ENCODE measurements at regions not wholly inside any gene's neighbourhood (a gene's known extent, or its start where the extent isn't known, plus 50 kb on each side); places are given as distances from the start of the nearest gene placed in this dataset.

- no peak for TF ChIP-seq MTA2 (IDR thresholded peaks at IDR 0.05; ENCODE audit: low read depth)
- no peak for TF ChIP-seq KAT2A (conservative IDR thresholded peaks at IDR 0.05; ENCODE audit: control insufficient read depth, low read depth, low read length)
- intact Hi-C loops (cut with micrococcal nuclease; ENCODE audit: unreplicated experiment) (no loop called here), in situ Hi-C loops (cut with MboI) (no loop called here)
- H4K20me1 ChIP-seq (ENCODE audit: control insufficient read depth, insufficient read depth) = no peaks in the 10 kb centered on the region
- no TSS peak for BruUV-seq (replicated peaks)
- H3K36me3 ChIP-seq (ENCODE audit: control insufficient read depth in 2 of 2, insufficient read depth in 2 of 2, low read length in 1 of 2) = no peaks in the 10 kb centered on the region
- ChIA-PET POLR2A (no interaction called here), RAD21 (ENCODE audit: unreplicated experiment) (no interaction called here), CTCF (no interaction called here), SMC1A (ENCODE audit: uncharacterized antibody, unreplicated experiment) (no interaction called here)
- no peak overlapping the region for H3K4me3 ChIP-seq
- no peak overlapping the region for H3K4me2 ChIP-seq (ENCODE audit: control insufficient read depth, insufficient read depth)
- H2AFZ ChIP-seq (ENCODE audit: control insufficient read depth, low read depth, low read length) = no peak overlapping the region
- no peak for DNase-seq (ENCODE audit: low read depth, low spot score)
- H3K79me2 ChIP-seq (ENCODE audit: control insufficient read depth, insufficient read depth, low read length) = no peaks in the 10 kb centered on the region
- no peaks in the 10 kb centered on the region for H3K9me3 ChIP-seq (replicated peaks; ENCODE audit: control insufficient read depth, insufficient read depth, low read length)
- no peaks in the 10 kb centered on the region for H3K4me1 ChIP-seq (ENCODE audit: control insufficient read depth, insufficient read depth, low read length)
- H3K27me3 ChIP-seq (replicated peaks in 1 of 2; ENCODE audit: control insufficient read depth in 2 of 2, insufficient read depth in 2 of 2, low read length in 1 of 2) = no peaks in the 10 kb centered on the region; a peak in 3 of 4 replicates
- no peak for FAIRE-seq
- no peak overlapping the region for H3K9ac ChIP-seq (ENCODE audit: control insufficient read depth, insufficient read depth, low read length)
- H3K27ac ChIP-seq (ENCODE audit: control insufficient read depth, insufficient read depth) = no peak overlapping the region
- ATAC-seq = no peak
These were observed 117.0 kb downstream of the TTC8 start for GRCh38 chr14:88941414-88941813.

GRCh38 chr14:88947646-88948598 is 123.5 kb downstream of the TTC8 start:
- Histone ChIP-seq H3K9me3 (replicated peaks; ENCODE audit: control insufficient read depth, insufficient read depth, low read length) (no peaks in the 10 kb centered on the region; the same call in 2 of the 3 replicates), H3K4me3 (no peak overlapping the region), H3K9ac (ENCODE audit: control insufficient read depth, insufficient read depth, low read length) (no peak overlapping the region), H2AFZ (ENCODE audit: control insufficient read depth, low read depth, low read length) (no peak overlapping the region), H3K79me2 (ENCODE audit: control insufficient read depth, insufficient read depth, low read length) (no peaks in the 10 kb centered on the region), H3K27ac (ENCODE audit: control insufficient read depth, insufficient read depth) (no peak overlapping the region), H3K4me2 (ENCODE audit: control insufficient read depth, insufficient read depth) (no peak overlapping the region), H3K4me1 (ENCODE audit: control insufficient read depth, insufficient read depth, low read length) (no peaks in the 10 kb centered on the region), H3K36me3 (ENCODE audit: control insufficient read depth in 2 of 2, insufficient read depth in 2 of 2, low read length in 1 of 2) (no peaks in the 10 kb centered on the region), H4K20me1 (ENCODE audit: control insufficient read depth, insufficient read depth) (no peaks in the 10 kb centered on the region), H3K27me3 (replicated peaks in 1 of 2; ENCODE audit: control insufficient read depth in 2 of 2, insufficient read depth in 2 of 2, low read length in 1 of 2) (no peaks in the 10 kb centered on the region; a peak in 1 of 4 replicates)
- in situ Hi-C loops (cut with MboI) (no loop called here), intact Hi-C loops (cut with micrococcal nuclease; ENCODE audit: unreplicated experiment) (no loop called here)
- ChIA-PET SMC1A (ENCODE audit: uncharacterized antibody, unreplicated experiment) (no interaction called here), CTCF (no interaction called here), POLR2A (no interaction called here), RAD21 (ENCODE audit: unreplicated experiment) (no interaction called here)
- DNase-seq (ENCODE audit: low read depth, low spot score) (no peak), ATAC-seq (no peak), FAIRE-seq (no peak)
- 30% methylated on average over 7 of the region's 7 CpGs for WGBS (ENCODE audit: insufficient coverage, insufficient replicate concordance, low lambda C conversion rate, missing lambda C conversion rate)
- TF ChIP-seq NR2C1 (IDR thresholded peaks at IDR 0.05) (no peak), CHD2 (IDR thresholded peaks at IDR 0.05; ENCODE audit: borderline replicate concordance, low read depth, low read length) (no peak), ZNF217 (IDR thresholded peaks at IDR 0.05) (no peak), MXI1 (IDR thresholded peaks at IDR 0.05; ENCODE audit: low read depth, low read length) (no peak)
- BruUV-seq (replicated peaks) = no TSS peak
